K562 (cell line): ENCODE measurements at regions not wholly inside any gene's neighbourhood (a gene's known extent, or its start where the extent isn't known, plus 50 kb on each side); places are given as distances from the start of the nearest gene placed in this dataset.

Experiments
- BRD4 ChIP-seq: fragments of 200-600 bp; sonication (generic); IDR thresholded peaks from 2 replicates; pipeline ENCODE4 v1.6.1; 2017; ENCODE audit warnings: inconsistent platforms
- CLOCK ChIP-seq: fragments of 250-450 bp; sonication (Bioruptor Pico); IDR thresholded peaks from 2 replicates; pipeline ENCODE4 v1.4.0; 2020; ENCODE audit warnings: mild to moderate bottlenecking, moderate library complexity, borderline replicate concordance
- E2F8 ChIP-seq: fragments of 450-650 bp; IDR thresholded peaks from 2 replicates; pipeline ENCODE4 v1.7.1; 2018; ENCODE audit warnings: mild to moderate bottlenecking, low read depth; ENCODE audit not compliant: partially characterized antibody
- HIVEP1 ChIP-seq: fragments of 250-450 bp; sonication (Bioruptor Pico); IDR thresholded peaks from 2 replicates; pipeline ENCODE4 v1.4.0; 2020; ENCODE audit warnings: mild to moderate bottlenecking
- HNRNPUL1 ChIP-seq: fragments of 200-400 bp; formaldehyde crosslinking; IDR thresholded peaks from 2 replicates; pipeline ENCODE4 v1.6.1; 2017; ENCODE audit warnings: low read length
- KLF1 ChIP-seq: fragments of 450-650 bp; IDR thresholded peaks from 2 replicates; pipeline ENCODE4 v1.6.1; 2016; ENCODE audit warnings: missing genetic modification characterization, missing compliant biosample characterization
- NBN ChIP-seq: fragments of 450-650 bp; IDR thresholded peaks from 2 replicates; pipeline ENCODE4 v1.6.1; 2016; ENCODE audit warnings: low read depth, mild to moderate bottlenecking
- POLR3G ChIP-seq: IDR thresholded peaks from 2 replicates; pipeline ENCODE4 v1.6.1; 2011; ENCODE audit not compliant: insufficient read length, insufficient replicate concordance; ENCODE audit errors: extremely low read depth
- ZSCAN32 ChIP-seq: fragments of 450-650 bp; formaldehyde crosslinking; IDR thresholded peaks from 2 replicates; pipeline ENCODE4 v1.4.0; 2020; ENCODE audit warnings: mild to moderate bottlenecking, moderate library complexity

GRCh38 chr21:43274946-43275310 is 106.1 kb downstream of the CRYAA start (continued):
- TF ChIP-seq E2F8 = no peak
- no peak for TF ChIP-seq KLF1
- TF ChIP-seq NBN = no peak
- no peak for TF ChIP-seq ZSCAN32 (CRISPR knock-in tag)
- TF ChIP-seq CLOCK (CRISPR knock-in tag) = no peak
- no peak for TF ChIP-seq BRD4
- no peak for TF ChIP-seq HNRNPUL1
- TF ChIP-seq POLR3G = no peak
- no peak for TF ChIP-seq HIVEP1
